ENCODE measurements at regions not wholly inside any gene's neighbourhood (a gene's known extent, or its start where the extent isn't known, plus 50 kb on each side); places are given as distances from the start of the nearest gene placed in this dataset.

- no peaks in the 10 kb centered on the region for H3K4me1 Mint-ChIP-seq (ENCODE audit: low read depth)
- peaks cover 0 to 11% of the 10 kb centered on the region in 2 donors for H3K9me3 Mint-ChIP-seq
- H3K27ac Mint-ChIP-seq, result no peak overlapping the region
- H3K4me3 Mint-ChIP-seq, result no peak overlapping the region
- no peaks in the 10 kb centered on the region for H3K27me3 Mint-ChIP-seq (ENCODE audit: low read depth)
- DNase-seq (no peak), ATAC-seq (replicated peaks in 1 of 2) (no peak)
- peaks cover 2 to 5% of the 10 kb centered on the region in 2 donors for H3K36me3 Mint-ChIP-seq (ENCODE audit: insufficient read depth in 2 of 2)
Measured at GRCh38 chr12:115109863-115110262, 425.9 kb upstream of the TBX3 start.

GRCh38 chr12:115108129-115109100, 424.4 kb upstream of the TBX3 start:
- H3K4me1 Mint-ChIP-seq (ENCODE audit: low read depth), result no peaks in the 10 kb centered on the region
- H3K36me3 Mint-ChIP-seq (ENCODE audit: insufficient read depth in 2 of 2), result peaks cover 2 to 5% of the 10 kb centered on the region in 2 donors
- DNase-seq, result no peak
- ATAC-seq (replicated peaks in 1 of 2), result no peak
- H3K27me3 Mint-ChIP-seq (ENCODE audit: low read depth), result no peaks in the 10 kb centered on the region
- H3K27ac Mint-ChIP-seq, result no peak overlapping the region
- peaks cover 0 to 10% of the 10 kb centered on the region in 2 donors for H3K9me3 Mint-ChIP-seq
- H3K4me3 Mint-ChIP-seq, result no peak overlapping the region

GRCh38 chr12:115103884-115104883, 420.2 kb upstream of the TBX3 start:
- Mint-ChIP-seq H3K27ac (no peak overlapping the region), H3K27me3 (ENCODE audit: low read depth) (no peaks in the 10 kb centered on the region), H3K36me3 (ENCODE audit: insufficient read depth in 2 of 2) (peaks cover 5% of the 10 kb centered on the region in 2 donors), H3K4me1 (ENCODE audit: low read depth) (no peaks in the 10 kb centered on the region), H3K4me3 (no peak overlapping the region), H3K9me3 (peaks cover 12 to 13% of the 10 kb centered on the region in 2 donors)
- no peak for DNase-seq
- ATAC-seq (replicated peaks in 1 of 2), result no peak

GRCh38 chr12:115102450-115102849, 418.5 kb upstream of the TBX3 start:
- peaks cover 5 to 6% of the 10 kb centered on the region in 2 donors for H3K36me3 Mint-ChIP-seq (ENCODE audit: insufficient read depth in 2 of 2)
- no peaks in the 10 kb centered on the region for H3K27me3 Mint-ChIP-seq (ENCODE audit: low read depth)
- H3K27ac Mint-ChIP-seq, result no peak overlapping the region
- no peak overlapping the region for H3K4me3 Mint-ChIP-seq
- no peaks in the 10 kb centered on the region for H3K4me1 Mint-ChIP-seq (ENCODE audit: low read depth)
- H3K9me3 Mint-ChIP-seq, result peaks cover 11 to 12% of the 10 kb centered on the region in 2 donors
- ATAC-seq (replicated peaks in 1 of 2) (no peak), DNase-seq (no peak)

- ATAC-seq (replicated peaks in 1 of 2) (no peak), DNase-seq (no peak)
- H3K9me3 Mint-ChIP-seq, result peaks cover 9 to 12% of the 10 kb centered on the region in 2 donors
- H3K36me3 Mint-ChIP-seq (ENCODE audit: insufficient read depth in 2 of 2), result peaks cover 4 to 6% of the 10 kb centered on the region in 2 donors
- H3K4me3 Mint-ChIP-seq, result no peak overlapping the region
- H3K27me3 Mint-ChIP-seq (ENCODE audit: low read depth), result no peaks in the 10 kb centered on the region
- no peaks in the 10 kb centered on the region for H3K4me1 Mint-ChIP-seq (ENCODE audit: low read depth)
- no peak overlapping the region for H3K27ac Mint-ChIP-seq
Measured at GRCh38 chr12:115101520-115101919, 417.5 kb upstream of the TBX3 start.

GRCh38 chr12:115097416-115097815, 413.4 kb upstream of the TBX3 start:
- Mint-ChIP-seq H3K4me3 (no peak overlapping the region), H3K27ac (no peak overlapping the region), H3K4me1 (ENCODE audit: low read depth) (no peaks in the 10 kb centered on the region), H3K9me3 (peaks cover 12% of the 10 kb centered on the region in 2 donors), H3K36me3 (ENCODE audit: insufficient read depth in 2 of 2) (peaks cover 0 to 4% of the 10 kb centered on the region in 2 donors), H3K27me3 (ENCODE audit: low read depth) (no peaks in the 10 kb centered on the region)
- ATAC-seq (replicated peaks in 1 of 2) (no peak), DNase-seq (no peak)

GRCh38 chr12:115096588-115097397, 412.8 kb upstream of the TBX3 start:
- DNase-seq (no peak), ATAC-seq (replicated peaks in 1 of 2) (no peak)
- Mint-ChIP-seq H3K36me3 (ENCODE audit: insufficient read depth in 2 of 2) (peaks cover 0 to 2% of the 10 kb centered on the region in 2 donors), H3K27me3 (ENCODE audit: low read depth) (no peaks in the 10 kb centered on the region), H3K4me3 (no peak overlapping the region), H3K27ac (no peak overlapping the region), H3K4me1 (ENCODE audit: low read depth) (no peaks in the 10 kb centered on the region), H3K9me3 (peaks cover 11 to 12% of the 10 kb centered on the region in 2 donors)

- ATAC-seq (replicated peaks in 1 of 2), result no peak
- no peaks in the 10 kb centered on the region for H3K27me3 Mint-ChIP-seq (ENCODE audit: low read depth)
- no peak overlapping the region for H3K4me3 Mint-ChIP-seq
- no peak for DNase-seq
- no peaks in the 10 kb centered on the region for H3K4me1 Mint-ChIP-seq (ENCODE audit: low read depth)
- H3K9me3 Mint-ChIP-seq, result peaks cover 11% of the 10 kb centered on the region in 2 donors
- peaks cover 0 to 2% of the 10 kb centered on the region in 2 donors for H3K36me3 Mint-ChIP-seq (ENCODE audit: insufficient read depth in 2 of 2)
- no peak overlapping the region for H3K27ac Mint-ChIP-seq
Measured at GRCh38 chr12:115095073-115095748, 411.2 kb upstream of the TBX3 start.

GRCh38 chr12:115094163-115094816, 410.3 kb upstream of the TBX3 start:
- H3K27ac Mint-ChIP-seq, result no peak overlapping the region
- no peak for ATAC-seq (replicated peaks in 1 of 2)
- H3K27me3 Mint-ChIP-seq (ENCODE audit: low read depth), result no peaks in the 10 kb centered on the region
- no peaks in the 10 kb centered on the region for H3K4me1 Mint-ChIP-seq (ENCODE audit: low read depth)
- no peak overlapping the region for H3K4me3 Mint-ChIP-seq
- peaks cover 0 to 2% of the 10 kb centered on the region in 2 donors for H3K36me3 Mint-ChIP-seq (ENCODE audit: insufficient read depth in 2 of 2)
- H3K9me3 Mint-ChIP-seq, result peaks cover 7 to 14% of the 10 kb centered on the region in 2 donors
- no peak for DNase-seq

- Mint-ChIP-seq H3K27ac (no peak overlapping the region), H3K27me3 (ENCODE audit: low read depth) (no peaks in the 10 kb centered on the region), H3K4me1 (ENCODE audit: low read depth) (no peaks in the 10 kb centered on the region), H3K4me3 (no peak overlapping the region), H3K9me3 (peaks cover 6 to 16% of the 10 kb centered on the region in 2 donors), H3K36me3 (ENCODE audit: insufficient read depth in 2 of 2) (no peaks in the 10 kb centered on the region)
- ATAC-seq (replicated peaks in 1 of 2), result no peak
- no peak for DNase-seq
Measured at GRCh38 chr12:115093261-115093660, 409.3 kb upstream of the TBX3 start.

- Mint-ChIP-seq H3K36me3 (ENCODE audit: insufficient read depth in 2 of 2) (no peaks in the 10 kb centered on the region), H3K9me3 (peaks cover 6 to 16% of the 10 kb centered on the region in 2 donors), H3K4me1 (ENCODE audit: low read depth) (no peaks in the 10 kb centered on the region), H3K27ac (no peak overlapping the region), H3K4me3 (no peak overlapping the region), H3K27me3 (ENCODE audit: low read depth) (no peaks in the 10 kb centered on the region)
- ATAC-seq (replicated peaks in 1 of 2) (no peak), DNase-seq (no peak)
Measured at GRCh38 chr12:115090783-115091182, 406.8 kb upstream of the TBX3 start.
